ENCODE measurements at regions not wholly inside any gene's neighbourhood (a gene's known extent, or its start where the extent isn't known, plus 50 kb on each side); places are given as distances from the start of the nearest gene placed in this dataset.

DNA sequence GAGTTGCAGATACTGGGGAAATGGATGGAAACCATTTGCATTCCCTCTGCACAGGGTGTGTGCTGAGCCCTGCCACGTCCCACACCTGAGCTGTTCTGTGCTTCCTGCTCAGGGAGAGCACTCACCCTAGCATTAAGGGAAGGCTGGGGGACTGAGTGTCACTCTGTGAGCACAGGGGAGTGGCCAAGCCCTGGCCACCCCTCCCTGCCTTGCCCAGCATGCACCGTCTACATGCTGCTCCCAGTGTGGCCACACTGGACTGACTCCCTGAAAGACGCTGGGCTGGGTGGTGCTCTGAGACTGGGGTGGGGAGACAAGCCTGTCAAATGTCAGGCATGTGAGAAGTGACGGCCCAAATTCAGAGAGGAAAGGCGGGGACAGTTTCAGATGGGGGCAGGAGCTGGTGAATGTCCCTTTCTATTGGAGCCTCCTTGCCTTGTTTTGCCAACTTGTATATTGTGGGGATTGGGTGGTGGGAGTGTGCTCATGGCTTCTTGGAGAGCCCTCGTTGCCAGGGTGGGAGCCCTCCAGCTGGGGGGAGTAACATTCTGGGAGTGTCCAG lies 298.4 kb upstream of the HS6ST1 start:
- ATAC-seq (ENCODE audit: poor library complexity): no peak

DNA sequence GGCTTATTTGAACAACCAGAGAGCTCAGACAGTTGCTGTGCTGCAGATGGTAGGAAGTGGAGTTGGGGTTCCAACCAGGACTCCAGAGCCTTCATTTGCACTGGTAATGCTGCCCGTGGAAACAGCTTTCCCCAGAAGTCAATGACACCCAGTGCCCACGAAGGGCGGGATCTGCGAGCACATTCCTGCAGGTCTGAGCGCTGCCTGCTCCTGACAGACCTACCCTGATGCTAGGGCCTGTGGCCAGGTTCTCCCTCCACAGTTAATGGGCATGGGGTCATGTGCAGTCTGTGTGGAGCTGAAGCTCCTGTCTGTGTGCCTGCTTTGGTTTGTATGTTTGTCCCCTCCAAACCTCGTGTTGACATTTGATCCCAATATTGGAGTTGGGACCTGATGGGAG lies 299.0 kb upstream of the HS6ST1 start:
- intact Hi-C loops (cut with DNase I): no loop called here
- no peak for ATAC-seq (ENCODE audit: poor library complexity)
- peak; percentile 33 for DNase-seq

More for the DNA sequence above, 298.4 kb upstream of the HS6ST1 start:
- intact Hi-C loops (cut with DNase I): no loop called here
- peak; percentile 17 for DNase-seq

DNA sequence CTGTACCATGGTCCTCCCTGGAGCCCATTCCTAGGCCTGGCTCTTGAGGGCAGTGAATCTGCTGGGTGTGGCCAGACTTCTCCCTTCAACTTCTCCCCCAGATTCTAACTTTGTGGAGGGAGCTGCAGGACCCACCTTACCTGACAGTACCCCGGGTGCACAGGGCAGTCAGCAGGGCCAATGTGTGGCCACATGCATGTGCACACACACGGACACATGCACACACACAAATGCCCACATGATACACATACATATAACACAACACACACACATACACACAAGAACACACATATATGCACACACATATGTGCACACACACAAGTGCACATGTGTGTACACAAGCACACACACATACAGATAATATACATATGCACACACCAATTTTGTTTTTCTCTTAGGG lies 300.0 kb upstream of the HS6ST1 start:
- ATAC-seq (ENCODE audit: poor library complexity): no peak
- peak; percentile 17 for DNase-seq
- intact Hi-C loops (cut with DNase I): no loop called here

DNA sequence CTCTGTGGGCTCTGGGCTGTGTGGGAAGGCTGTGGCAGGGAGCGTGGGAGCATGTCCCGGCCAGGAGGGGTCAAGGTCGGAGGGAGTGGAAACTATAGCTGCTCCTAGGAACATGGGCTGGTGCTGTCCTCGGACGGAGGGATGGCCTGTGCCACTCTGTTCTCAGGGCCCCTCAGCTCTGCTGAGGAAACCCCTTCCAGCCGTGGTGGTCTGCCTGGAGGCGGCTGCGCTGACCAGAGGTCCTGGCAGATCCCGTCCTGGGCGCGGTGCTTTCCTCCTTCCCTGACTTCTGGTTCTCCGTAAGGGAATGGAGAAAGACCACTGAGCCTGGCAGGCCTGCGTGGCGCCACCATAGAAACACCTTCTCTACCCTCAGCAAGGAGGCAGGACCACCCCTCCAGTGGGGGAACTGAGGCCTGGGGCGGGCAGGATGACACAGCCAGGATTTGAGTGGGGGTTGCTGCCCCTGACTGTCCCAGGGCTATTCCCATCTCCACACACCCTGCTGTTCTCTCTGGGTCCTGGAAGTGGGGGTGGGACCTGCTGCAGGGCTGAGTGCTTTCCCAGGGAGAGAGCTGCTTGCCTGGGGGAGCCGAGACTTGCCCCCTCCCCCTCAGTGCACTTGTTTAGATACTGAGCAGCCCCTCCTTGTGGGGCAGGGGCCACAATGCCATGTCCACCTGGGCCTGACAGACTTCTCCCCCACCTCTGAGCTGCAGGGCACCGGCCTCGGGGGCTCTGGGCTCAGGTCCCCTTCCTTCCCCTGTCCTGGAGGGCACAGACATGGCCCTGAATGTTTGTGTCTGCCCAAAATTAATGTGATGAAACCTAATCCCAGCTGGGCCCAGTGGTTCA lies 301.0 kb upstream of the HS6ST1 start:
- DNase-seq (peak; percentile 25), ATAC-seq (ENCODE audit: poor library complexity) (no peak)
- intact Hi-C loops (cut with DNase I): no loop called here

DNA sequence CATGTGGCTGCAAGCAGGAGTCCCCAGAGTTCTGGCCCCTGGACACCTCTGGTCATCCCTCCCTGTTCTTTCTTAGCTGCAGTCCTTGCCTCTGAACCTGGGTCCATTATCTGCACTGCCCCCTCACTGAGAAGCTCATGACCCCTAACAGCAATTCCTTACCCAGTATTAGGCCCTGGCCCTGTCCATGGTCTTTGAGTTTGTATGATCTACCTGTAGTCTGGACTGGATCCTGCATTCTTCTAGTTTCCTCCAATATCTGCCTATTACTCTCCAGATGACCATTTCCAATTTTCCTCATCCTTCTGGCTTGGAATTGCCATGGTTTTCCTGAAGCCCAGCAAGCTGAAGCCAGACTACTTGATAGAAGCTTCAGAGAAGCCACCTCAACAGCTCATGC lies 302.4 kb upstream of the HS6ST1 start:
- ATAC-seq (ENCODE audit: poor library complexity) (no peak), DNase-seq (no peak)
- intact Hi-C loops (cut with DNase I): no loop called here

DNA sequence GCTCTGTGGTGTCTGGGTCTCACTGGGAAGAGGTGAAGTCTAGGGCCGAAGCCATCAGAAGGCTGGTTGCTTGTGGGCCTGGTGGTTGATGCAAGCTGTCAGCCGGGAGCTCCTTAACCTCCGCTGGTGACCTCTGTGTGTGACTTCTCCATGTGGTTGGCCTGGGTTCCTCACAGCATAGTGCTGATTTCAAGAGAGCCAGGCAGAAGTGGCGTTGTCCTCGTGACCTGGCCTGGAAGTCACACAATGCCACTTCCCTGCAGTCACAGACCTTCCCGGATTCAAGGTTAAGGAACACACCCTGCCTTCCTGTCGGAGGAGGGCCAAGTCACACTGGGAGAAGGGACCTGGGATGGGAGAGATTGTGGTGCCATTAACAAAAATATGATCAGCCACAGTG lies 303.7 kb upstream of the HS6ST1 start:
- intact Hi-C loops (cut with DNase I): no loop called here
- ATAC-seq (ENCODE audit: poor library complexity) (peak; percentile 69), DNase-seq (peak; percentile 65)

DNA sequence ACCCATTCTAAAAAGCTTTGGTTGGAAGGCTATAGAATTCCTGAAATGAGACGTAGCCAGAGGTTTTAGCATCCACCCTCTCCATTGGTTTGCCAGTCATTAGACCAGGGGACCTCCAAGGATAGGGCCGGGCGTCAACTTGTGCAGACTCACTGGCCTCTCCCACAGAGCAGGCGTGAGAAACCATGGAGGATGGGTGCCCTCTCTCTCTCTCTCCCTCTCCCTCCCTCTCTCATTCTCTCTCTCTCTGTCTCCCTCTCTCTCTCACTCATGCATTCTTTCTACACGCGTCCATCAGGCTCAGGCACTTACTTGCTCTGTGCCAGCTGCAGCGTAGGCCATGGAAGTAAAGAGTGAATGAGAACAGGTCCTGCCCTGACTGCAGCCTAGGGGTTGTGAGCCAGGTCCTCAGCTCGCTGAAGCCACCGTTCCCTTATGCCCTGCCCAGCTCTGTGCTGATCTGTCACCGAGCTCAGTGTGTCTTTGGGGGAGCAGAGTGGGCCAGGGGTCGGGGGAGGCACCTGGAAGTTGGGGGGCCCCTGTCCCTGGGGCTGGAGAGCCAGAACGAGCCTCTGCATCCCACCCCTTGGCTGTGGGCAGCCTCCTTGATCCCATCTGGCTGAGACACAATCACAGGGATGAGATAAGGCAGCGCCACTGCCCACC lies 304.4 kb upstream of the HS6ST1 start:
- intact Hi-C loops (cut with DNase I): no loop called here
- DNase-seq: peak; percentile 22

DNA sequence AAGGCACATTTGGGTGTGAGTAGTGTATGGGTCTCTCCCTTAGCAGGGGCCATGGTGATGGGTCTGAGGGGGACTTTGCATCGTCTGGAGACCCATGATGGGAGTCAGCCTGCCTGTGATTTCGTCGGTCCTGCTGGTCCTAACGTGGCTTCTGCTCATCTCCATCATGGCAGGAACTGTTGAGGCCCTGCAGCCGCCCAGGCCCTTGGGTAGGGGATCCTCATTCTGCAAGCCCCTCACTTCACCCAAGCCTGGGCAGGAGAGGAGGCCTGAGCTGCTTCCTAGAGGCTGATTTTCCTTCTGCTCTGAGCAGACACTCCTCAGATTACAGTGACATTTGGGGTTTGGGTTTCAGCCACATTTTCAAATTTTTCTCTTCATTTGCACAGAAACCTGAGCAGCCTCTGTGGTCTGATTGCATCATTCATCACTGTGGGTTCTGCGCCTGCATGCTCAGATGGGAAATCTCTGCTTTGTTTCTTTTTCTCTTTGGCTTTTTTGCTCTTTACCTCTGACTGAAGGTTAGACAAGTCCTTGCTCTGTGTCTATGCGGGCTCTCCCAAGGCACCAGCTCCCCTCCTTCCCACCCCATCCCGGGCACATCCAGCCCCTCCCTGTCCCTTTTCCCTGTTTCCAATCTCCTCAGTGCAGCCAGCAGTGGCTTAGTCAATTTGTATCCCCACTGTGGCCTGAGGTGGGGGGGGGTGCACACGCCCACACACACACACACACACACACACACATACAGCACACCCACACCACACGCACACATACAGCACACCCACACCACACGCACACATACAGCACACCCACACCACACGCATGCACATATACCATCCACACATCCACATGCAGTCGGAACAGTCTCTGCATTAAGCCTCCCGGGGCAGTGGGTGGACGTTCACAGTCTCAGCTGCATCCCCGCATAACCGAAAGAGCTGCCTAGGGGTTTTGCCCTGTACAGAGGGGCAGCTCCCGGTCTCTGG lies 305.4 kb upstream of the HS6ST1 start:
- intact Hi-C loops (cut with DNase I): no loop called here
- peak; percentile 10 for ATAC-seq (ENCODE audit: poor library complexity)
- no peak for DNase-seq

More for the DNA sequence above, 304.4 kb upstream of the HS6ST1 start:
- no peak for ATAC-seq (ENCODE audit: poor library complexity)

DNA sequence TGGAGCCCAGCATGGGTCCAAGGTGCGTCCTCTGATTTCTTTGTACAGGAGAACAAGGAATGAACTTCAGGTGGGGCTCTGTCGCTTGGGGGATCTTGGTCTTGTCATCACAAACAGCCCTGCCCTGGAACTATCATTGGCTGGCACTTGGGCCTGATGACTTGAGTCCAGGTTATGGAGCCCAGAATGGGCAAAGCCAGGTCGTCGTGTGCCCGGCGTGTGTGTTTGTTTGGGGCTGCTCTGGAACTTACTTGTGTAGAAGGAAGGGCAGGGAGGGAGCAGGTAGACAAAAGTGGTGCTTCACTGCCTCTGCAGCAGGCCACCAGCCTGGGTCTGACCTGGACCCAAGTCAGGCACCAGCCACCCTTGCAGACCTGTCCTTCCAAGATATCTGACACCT lies 306.3 kb upstream of the HS6ST1 start:
- no peak for ATAC-seq (ENCODE audit: poor library complexity)
- DNase-seq: no peak
- intact Hi-C loops (cut with DNase I): no loop called here

DNA sequence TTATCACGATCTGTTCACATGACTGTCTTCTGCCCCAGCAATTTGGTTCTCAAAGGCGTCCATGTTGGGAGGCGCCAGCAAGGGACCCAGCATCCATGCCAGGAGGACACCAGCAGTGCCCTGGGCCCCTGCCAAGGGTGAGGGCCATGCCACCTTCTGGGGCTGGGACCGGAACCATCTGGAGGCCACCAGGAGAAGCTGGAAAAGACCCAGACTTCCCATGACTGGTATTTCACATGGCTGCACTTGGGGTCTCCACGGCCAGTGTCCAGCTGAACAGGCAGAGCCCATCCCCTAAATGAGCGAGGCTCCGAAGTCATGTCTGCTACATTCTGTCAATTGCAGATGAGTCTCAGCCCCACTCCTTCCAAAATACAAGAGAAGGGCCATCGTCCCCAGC lies 306.8 kb upstream of the HS6ST1 start:
- DNase-seq: no peak
- ATAC-seq (ENCODE audit: poor library complexity): no peak
- intact Hi-C loops (cut with DNase I): no loop called here

DNA sequence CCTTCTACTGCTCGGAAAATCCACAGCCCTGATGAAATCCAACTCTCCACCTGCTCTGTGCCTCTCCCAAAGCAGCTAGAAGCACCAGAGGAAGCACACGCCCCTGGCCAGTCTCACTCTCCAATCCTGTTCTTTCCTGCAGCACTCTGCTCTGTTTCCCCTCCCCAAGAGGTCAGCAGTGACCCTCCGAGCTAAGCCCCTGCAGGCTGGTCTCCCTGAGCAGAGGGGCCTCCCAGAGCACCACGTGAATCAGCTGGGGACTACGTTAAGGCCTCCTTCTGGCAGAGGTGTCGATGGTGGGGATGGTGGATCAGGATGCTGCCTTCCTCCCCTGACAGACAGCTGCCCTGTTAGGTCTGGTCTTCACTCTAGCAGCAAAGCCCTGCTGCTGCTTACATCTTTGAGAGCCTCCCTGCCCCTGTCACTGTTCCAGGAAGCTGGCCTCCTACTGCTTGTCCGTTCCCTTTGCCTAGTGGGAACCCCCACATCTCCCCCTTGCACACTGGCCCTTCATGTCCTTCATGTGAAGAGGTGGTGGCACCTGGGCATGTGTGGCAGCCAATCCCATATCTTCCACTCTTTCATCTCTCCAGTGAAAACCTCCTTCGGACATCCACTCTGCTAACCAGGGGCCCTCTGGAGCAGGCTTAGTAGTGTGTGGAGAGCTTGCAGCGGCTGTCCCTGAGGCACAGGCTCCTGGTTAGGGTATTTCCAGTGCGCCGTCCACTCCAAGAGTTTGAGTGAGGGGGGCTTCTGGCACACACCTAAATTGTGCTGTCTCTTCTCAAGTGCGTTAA lies 307.5 kb upstream of the HS6ST1 start:
- no peak for DNase-seq
- intact Hi-C loops (cut with DNase I): no loop called here
- ATAC-seq (ENCODE audit: poor library complexity): no peak

DNA sequence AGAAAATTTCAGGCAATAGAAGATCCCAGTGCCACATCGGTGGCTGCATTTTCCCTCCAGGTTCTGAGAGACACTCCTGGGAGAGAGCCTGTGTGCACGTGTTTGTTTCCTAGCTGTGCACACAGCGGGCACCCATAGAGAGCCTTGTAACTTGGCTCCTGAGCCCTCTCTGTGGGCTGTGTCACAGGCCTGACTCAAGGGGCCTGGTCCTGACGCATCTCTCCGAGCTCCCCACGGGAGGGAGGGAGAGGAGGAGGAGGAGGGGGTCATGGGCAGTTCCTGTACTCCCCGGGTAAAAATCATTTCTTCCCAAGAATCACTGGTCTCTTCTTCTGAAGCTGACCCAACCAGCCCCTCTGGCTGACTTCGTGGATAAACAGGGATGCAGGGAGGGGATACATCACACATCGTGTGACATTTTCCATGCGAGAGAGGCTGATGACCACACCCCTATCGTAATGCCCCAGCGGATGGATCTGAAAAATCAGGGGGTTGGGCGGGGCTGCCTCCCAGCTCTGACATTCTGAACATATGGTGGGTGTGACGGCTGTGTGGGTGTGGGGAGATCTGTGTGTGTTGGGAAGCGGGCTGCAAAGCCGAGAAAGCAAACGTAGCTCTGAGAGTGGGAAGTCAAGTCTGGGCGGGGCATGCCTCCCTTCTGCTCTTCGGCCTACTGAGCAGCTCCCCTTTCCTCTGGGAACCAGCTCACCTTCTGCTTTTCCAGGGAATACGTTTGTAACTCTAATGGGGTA lies 308.3 kb upstream of the HS6ST1 start:
- DNase-seq (no peak), ATAC-seq (ENCODE audit: poor library complexity) (no peak)
- intact Hi-C loops (cut with DNase I): no loop called here

DNA sequence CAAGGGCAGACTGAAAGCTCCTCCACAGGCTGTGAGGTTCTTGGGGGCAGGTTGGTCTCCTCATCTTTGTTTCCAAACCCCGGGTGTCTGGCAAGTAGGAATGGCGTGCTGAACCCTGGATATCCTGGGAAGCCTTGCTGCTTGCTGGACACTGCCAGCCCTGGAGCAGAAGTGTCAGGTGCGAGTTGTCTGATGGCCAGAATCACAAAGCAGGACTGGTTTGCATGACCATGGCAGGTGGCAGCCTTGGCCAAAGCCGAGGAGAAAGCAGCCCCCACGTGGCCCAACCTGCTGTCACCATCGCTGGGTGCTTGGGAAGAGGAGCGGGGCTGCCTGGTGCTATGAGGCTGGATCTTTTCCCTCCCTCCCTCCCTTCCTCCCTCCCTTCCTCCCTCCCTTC lies 309.5 kb upstream of the HS6ST1 start:
- DNase-seq (no peak), ATAC-seq (ENCODE audit: poor library complexity) (peak; percentile 64)
- intact Hi-C loops (cut with DNase I): no loop called here

DNA sequence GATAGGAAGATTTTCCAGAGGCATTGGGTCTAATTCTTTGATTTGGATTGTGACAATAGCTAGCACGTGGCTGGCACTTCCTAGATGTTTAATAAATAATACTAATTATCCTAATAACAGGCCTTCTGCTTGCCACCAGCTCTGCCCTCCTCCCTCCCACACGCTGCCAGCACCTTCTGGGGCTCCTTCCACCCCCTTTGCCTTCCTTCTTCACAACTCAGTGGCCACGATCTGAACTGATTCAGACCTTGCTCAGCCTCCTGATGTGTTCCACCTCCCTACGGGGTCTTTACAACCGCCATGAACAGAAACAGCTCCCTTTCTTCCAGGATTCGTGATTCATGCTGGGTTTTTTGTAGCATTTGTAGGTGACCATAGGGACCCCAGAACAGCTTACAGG lies 310.3 kb upstream of the HS6ST1 start:
- DNase-seq (no peak), ATAC-seq (ENCODE audit: poor library complexity) (no peak)
- intact Hi-C loops (cut with DNase I): no loop called here

DNA sequence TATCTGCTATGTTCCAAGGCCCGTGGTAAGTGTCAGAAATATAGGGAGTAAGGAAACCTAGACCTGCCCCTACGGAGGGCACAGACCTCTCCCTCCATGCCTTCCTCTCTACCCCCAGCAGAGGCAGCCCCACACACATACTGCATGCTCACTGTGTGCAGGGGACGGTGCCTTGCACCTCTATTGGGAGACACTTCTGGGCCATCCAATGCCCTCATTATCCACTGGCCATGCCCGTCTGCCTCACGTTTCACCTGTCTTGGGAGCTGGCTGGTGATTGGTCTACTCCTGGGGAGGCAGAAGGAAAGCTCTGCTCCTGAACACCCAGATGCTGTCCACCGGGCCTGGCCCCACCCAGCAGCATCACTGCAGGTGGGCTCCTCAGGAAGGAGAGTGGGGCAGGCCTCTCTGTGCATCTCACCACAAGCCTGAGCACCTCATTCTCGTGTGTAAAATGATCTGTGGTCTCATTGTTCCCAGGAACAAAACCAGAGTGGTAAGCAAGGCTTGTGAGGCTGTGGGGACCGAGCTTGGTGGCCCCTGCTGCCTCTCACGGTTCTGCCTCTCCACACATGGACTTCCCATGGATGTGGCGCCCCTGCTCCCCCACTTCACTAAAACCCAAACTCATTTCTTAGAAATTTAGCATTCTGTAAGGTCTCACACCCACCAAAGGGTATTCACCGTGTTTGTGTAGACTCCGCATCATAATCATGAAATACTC lies 312.5 kb upstream of the HS6ST1 start:
- DNase-seq: no peak
- intact Hi-C loops (cut with DNase I): no loop called here
- ATAC-seq (ENCODE audit: poor library complexity): no peak

DNA sequence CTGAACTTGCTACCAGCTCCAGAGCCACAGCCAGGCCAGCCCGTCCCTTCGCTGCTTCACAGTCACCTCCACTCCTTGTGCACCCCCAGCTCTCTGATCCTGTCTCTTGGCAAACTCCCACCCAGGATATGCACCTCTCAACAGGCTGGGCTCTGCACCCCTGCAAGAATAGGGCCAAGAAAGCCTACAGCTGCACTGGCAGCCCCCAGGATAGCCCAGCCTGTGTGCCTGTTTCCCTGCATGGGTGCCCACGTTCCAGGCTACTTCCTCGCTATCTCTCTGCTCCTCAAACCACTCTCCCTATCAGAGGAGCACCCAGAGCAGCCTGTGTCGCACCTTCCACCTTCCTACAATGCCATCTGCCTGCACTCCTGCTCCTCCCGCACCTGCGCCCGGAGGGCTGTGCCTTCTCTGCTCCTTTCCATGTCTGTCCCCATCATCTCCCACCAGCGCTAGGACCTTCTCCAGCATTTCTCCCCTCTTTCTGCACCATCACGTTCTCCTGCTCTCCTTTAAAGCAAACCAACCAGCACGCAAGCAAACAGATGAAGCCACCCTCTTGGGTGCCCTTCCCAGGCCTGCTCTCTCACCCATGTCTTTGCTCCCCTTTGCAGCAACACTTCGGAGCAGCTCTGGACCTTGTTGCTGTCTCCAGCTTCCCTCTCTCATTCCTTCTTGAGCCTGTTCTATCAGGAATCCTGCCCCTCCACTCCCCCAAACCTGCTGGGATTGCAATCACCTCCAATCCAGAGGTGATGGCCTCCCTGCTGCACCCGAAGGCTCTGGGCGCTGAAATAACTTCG lies 313.2 kb upstream of the HS6ST1 start:
- intact Hi-C loops (cut with DNase I): no loop called here
- no peak for DNase-seq
- ATAC-seq (ENCODE audit: poor library complexity): no peak
